ENCODE measurements at regions not wholly inside any gene's neighbourhood (a gene's known extent, or its start where the extent isn't known, plus 50 kb on each side); places are given as distances from the start of the nearest gene placed in this dataset.

DNA sequence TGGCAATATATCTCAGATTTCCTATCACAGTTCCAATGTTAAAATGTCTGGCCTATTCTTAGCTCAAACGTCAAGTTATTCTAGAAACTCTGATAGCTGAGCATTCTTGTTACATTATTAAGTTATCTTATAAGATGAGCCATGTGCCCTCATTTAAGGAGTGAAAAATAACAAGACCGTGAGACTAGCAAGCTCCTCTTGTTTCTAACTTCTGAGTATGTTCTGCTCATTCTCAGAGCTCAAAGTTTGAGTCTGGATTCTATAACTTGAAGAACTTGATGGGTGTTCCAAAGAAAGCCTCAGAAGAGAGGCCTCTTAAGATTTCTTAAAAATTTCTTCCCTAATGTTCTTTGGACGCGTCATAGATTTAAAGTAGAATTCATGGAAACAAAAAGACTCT lies 215.2 kb downstream of the HTR7 start:
- H3K4me3 ChIP-seq (ENCODE audit: low read depth, low read length) = no peak overlapping the region
- no peak for TF ChIP-seq CTCF (IDR thresholded peaks at IDR 0.05; ENCODE audit: borderline replicate concordance, insufficient read depth, low read depth, low read length)

GRCh38 chr10:90644165-90644564 lies 213.7 kb downstream of the HTR7 start:
- H3K4me3 ChIP-seq (ENCODE audit: low read depth, low read length) = no peak overlapping the region
- TF ChIP-seq CTCF (IDR thresholded peaks at IDR 0.05; ENCODE audit: borderline replicate concordance, insufficient read depth, low read depth, low read length) = no peak

DNA sequence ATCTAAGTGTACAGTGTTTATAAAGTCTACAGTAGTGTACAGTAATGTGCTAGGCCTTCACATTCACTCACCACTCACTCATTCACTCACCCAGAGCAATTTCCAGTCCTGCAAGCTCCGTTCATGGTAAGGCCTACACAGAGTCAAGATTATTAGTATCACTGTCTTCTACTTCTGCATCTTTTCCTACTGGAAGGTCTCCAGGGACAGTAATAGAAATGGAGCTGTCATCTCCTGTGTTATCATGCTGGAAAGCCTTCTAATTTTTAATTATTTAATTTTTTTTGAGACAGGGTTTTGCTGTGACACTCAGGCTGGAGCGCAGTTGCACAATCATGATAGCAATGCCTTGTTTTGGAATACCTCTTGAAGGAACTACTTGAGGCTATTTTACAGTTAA lies 207.0 kb downstream of the HTR7 start:
- no peak for TF ChIP-seq CTCF (IDR thresholded peaks at IDR 0.05; ENCODE audit: borderline replicate concordance, insufficient read depth, low read depth, low read length)
- H3K4me3 ChIP-seq (ENCODE audit: low read depth, low read length) = no peak overlapping the region

- no peak overlapping the region for H3K4me3 ChIP-seq (ENCODE audit: low read depth, low read length)
- peak; percentile 29; the same call in 1 of the 2 replicates for TF ChIP-seq CTCF (IDR thresholded peaks at IDR 0.05; ENCODE audit: borderline replicate concordance, insufficient read depth, low read depth, low read length)
Observed at GRCh38 chr10:90652519-90652918, 205.3 kb downstream of the HTR7 start.

GRCh38 chr10:90658791-90659190 lies 199.0 kb downstream of the HTR7 start:
- no peak overlapping the region for H3K4me3 ChIP-seq (ENCODE audit: low read depth, low read length)
- TF ChIP-seq CTCF (IDR thresholded peaks at IDR 0.05; ENCODE audit: borderline replicate concordance, insufficient read depth, low read depth, low read length) = 0 out of 2 replicates have a peak, but pooled peaks have one; percentile 3

- H3K4me3 ChIP-seq (ENCODE audit: low read depth, low read length) = no peak overlapping the region
- TF ChIP-seq CTCF (IDR thresholded peaks at IDR 0.05; ENCODE audit: borderline replicate concordance, insufficient read depth, low read depth, low read length) = no peak
Observed at GRCh38 chr10:90665905-90666662, 191.8 kb downstream of the HTR7 start.

DNA sequence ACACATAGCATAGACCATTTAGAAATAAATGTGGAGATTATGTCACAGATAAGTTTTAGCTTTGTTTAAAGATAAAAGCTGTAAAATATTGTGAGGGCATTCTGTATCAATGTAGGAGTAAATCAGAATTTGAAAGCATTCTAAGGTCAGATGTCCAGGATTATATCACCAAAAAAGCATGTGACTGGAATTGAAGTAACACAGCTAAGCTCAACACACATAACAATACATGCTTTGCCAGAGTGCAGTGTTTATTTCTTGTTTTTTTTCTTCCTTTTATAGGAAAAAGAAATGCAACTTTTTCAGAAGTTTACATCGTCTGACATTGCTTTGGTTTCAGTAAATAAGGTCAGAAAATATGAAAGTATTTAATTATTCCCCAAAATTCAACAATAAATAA lies 183.4 kb downstream of the HTR7 start:
- TF ChIP-seq CTCF (IDR thresholded peaks at IDR 0.05; ENCODE audit: borderline replicate concordance, insufficient read depth, low read depth, low read length) = no peak
- no peak overlapping the region for H3K4me3 ChIP-seq (ENCODE audit: low read depth, low read length)
